ENCODE measurements at regions not wholly inside any gene's neighbourhood (a gene's known extent, or its start where the extent isn't known, plus 50 kb on each side); places are given as distances from the start of the nearest gene placed in this dataset.
"Not testable (repeated sequence)": the region's sequence is repeated elsewhere in the genome, so short reads cannot be mapped to it uniquely, and the experiment has no call there.

DNA sequence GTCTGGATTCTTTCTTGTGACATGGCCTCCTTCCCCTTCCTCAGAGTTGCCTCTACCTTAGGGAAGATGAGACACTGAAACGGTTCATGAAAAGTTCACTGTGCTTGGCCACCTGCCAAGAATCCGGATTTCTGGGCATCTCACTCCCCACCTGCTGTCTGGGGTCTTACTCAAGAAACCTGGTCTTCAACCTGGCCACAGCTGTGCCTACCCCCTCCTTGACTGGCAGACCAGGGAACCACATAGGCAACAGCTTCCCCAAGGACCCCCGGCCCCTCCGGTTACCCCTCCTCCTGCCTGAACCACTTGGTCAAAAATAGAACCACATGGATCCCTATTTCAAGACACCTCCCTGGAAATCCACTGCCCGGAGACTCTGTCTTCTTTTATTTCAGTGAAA, 58.7 kb upstream of the NANOS1 start:
- DNase-seq (no peak), ATAC-seq (no peak)
- TF ChIP-seq POLR2A (IDR thresholded peaks at IDR 0.05) = no peak
- TF ChIP-seq, protein P1, sequence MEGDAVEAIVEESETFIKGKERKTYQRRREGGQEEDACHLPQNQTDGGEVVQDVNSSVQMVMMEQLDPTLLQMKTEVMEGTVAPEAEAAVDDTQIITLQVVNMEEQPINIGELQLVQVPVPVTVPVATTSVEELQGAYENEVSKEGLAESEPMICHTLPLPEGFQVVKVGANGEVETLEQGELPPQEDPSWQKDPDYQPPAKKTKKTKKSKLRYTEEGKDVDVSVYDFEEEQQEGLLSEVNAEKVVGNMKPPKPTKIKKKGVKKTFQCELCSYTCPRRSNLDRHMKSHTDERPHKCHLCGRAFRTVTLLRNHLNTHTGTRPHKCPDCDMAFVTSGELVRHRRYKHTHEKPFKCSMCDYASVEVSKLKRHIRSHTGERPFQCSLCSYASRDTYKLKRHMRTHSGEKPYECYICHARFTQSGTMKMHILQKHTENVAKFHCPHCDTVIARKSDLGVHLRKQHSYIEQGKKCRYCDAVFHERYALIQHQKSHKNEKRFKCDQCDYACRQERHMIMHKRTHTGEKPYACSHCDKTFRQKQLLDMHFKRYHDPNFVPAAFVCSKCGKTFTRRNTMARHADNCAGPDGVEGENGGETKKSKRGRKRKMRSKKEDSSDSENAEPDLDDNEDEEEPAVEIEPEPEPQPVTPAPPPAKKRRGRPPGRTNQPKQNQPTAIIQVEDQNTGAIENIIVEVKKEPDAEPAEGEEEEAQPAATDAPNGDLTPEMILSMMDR (IDR thresholded peaks at IDR 0.05) = no peak
- intact Hi-C loops (cut with DNase I) = no loop called here
- no peaks in the 10 kb centered on the region for H3K36me3 ChIP-seq (replicated peaks in 1 of 2; ENCODE audit: insufficient read depth in 1 of 2, low read depth in 2 of 2)
- no peaks in the 10 kb centered on the region for H3K9me3 ChIP-seq
- H3K27ac ChIP-seq = no peak overlapping the region
- no peaks in the 10 kb centered on the region for H3K4me1 ChIP-seq
- no peak overlapping the region for H3K4me3 ChIP-seq
- WGBS, 2 donors = 57 to 58% methylated on average over 5 of the region's 5 CpGs
- no peaks in the 10 kb centered on the region for H3K27me3 ChIP-seq

DNA sequence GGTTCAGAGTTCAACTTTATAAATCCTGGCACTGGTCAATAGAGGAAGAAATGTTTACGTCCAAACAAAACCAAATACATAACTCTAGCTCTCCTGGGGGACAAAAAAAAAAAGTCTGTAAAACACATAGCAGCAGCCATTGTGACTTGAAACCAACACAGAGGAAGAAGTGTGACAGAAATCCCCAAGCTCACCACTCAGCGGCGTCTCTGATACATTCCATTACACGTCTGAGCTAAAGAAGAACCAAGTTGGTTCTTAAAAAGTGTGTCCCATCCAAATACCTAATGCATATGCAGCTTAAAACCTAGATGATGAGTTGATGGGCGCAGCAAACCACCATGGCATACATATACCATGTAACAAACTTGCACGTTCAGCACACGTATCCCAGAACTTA, 58.3 kb upstream of the NANOS1 start:
- Histone ChIP-seq H3K27ac (no peak overlapping the region), H3K36me3 (replicated peaks in 1 of 2; ENCODE audit: insufficient read depth in 1 of 2, low read depth in 2 of 2) (no peaks in the 10 kb centered on the region), H3K4me3 (no peak overlapping the region), H3K9me3 (no peaks in the 10 kb centered on the region), H3K27me3 (no peaks in the 10 kb centered on the region), H3K4me1 (no peaks in the 10 kb centered on the region)
- DNase-seq = no peak
- TF ChIP-seq, protein P1 (IDR thresholded peaks at IDR 0.05) = no peak
- no peak for TF ChIP-seq POLR2A (IDR thresholded peaks at IDR 0.05)
- WGBS, 2 donors = 66 to 69% methylated on average over 7 of the region's 7 CpGs
- no peak for ATAC-seq
- intact Hi-C loops (cut with DNase I) = no loop called here

DNA sequence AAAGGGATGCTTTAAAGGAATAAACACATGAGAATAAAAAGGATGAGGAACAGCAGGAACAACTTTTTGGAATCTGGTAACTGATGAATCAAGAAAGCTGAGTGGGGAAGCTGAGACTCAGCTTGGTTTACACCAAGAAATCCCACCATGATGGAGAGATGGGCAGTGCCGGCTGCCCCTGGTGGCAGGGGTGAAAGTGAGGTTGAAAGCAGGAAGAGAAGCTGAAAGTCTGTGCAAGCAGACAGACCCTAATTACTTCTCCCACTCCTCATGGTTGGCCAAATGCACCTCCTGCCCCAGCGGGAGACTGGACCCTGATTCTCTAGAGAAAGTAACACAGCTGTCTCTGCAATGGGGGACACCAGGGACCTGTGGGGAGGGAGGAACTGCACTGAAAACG, 57.6 kb upstream of the NANOS1 start:
- TF ChIP-seq POLR2A (IDR thresholded peaks at IDR 0.05) = no peak
- TF ChIP-seq, protein P1 (IDR thresholded peaks at IDR 0.05) = no peak
- intact Hi-C loops (cut with DNase I) = no loop called here
- no peak overlapping the region for H3K27ac ChIP-seq
- H3K27me3 ChIP-seq = no peaks in the 10 kb centered on the region
- DNase-seq (no peak), ATAC-seq (no peak)
- no peaks in the 10 kb centered on the region for H3K36me3 ChIP-seq (replicated peaks in 1 of 2; ENCODE audit: insufficient read depth in 1 of 2, low read depth in 2 of 2)
- H3K4me3 ChIP-seq = no peak overlapping the region
- H3K9me3 ChIP-seq = no peaks in the 10 kb centered on the region
- WGBS, 2 donors = 72 to 82% methylated on average over 3 of the region's 3 CpGs
- H3K4me1 ChIP-seq = no peaks in the 10 kb centered on the region

DNA sequence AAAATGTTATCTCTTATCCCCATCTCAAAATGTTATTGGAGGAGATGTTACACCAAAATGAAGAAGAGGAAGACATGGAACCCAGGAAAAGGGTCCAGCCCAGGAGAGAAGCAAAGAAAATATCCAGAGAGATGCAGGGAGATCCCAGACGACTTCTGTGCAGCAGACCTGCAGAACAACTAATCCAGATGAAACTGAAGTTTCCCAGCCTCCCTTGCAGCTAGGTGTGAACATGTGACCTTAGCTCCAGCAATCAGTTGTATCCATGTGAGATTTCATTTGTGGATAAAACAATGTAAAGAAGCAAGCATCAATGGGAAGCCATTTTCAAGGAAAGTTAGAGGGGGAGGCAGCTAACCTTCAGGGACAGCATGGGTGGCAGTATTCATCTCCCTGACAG, 55.8 kb upstream of the NANOS1 start:
- H3K27me3 ChIP-seq = no peaks in the 10 kb centered on the region
- 50 to 61% methylated on average over 1 of the region's 1 CpG for WGBS, 2 donors

DNA sequence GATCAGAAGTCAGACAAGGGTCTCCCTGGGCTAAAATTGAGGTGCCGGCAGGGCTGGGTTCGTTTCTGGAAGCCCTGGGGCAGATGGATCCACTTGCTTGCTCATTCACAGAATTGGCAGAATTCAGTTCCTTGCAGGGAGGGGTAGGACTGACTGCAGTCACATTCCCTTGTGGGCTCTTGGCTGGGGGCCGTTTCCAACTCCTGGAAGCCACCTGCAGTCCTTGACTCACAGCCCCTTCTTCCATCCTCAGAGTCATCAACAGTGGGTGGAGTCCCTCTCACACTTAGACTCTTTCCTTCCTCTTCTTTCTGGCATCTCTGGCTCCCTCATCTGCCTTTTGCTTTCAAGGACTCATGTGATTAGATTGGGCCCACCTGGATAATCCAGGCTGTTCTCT, 54.6 kb upstream of the NANOS1 start:
- intact Hi-C loops (cut with DNase I) = no loop called here
- Histone ChIP-seq H3K9me3 (no peaks in the 10 kb centered on the region), H3K36me3 (replicated peaks in 1 of 2; ENCODE audit: insufficient read depth in 1 of 2, low read depth in 2 of 2) (no peaks in the 10 kb centered on the region), H3K4me3 (no peak overlapping the region), H3K27ac (no peak overlapping the region), H3K27me3 (no peaks in the 10 kb centered on the region), H3K4me1 (no peaks in the 10 kb centered on the region)
- 62 to 84% methylated on average over 3 of the region's 3 CpGs for WGBS, 2 donors
- ATAC-seq (no peak), DNase-seq (no peak)
- TF ChIP-seq POLR2A (IDR thresholded peaks at IDR 0.05) = no peak
- TF ChIP-seq, protein P1 (IDR thresholded peaks at IDR 0.05) = no peak

More for the DNA sequence above, 55.8 kb upstream of the NANOS1 start:
- Histone ChIP-seq H3K4me3 (no peak overlapping the region), H3K27ac (no peak overlapping the region), H3K36me3 (replicated peaks in 1 of 2; ENCODE audit: insufficient read depth in 1 of 2, low read depth in 2 of 2) (no peaks in the 10 kb centered on the region), H3K4me1 (no peaks in the 10 kb centered on the region), H3K9me3 (no peaks in the 10 kb centered on the region)
- ATAC-seq (no peak), DNase-seq (no peak)
- TF ChIP-seq, protein P1 (IDR thresholded peaks at IDR 0.05) = no peak
- TF ChIP-seq POLR2A (IDR thresholded peaks at IDR 0.05) = no peak
- intact Hi-C loops (cut with DNase I) = no loop called here

DNA sequence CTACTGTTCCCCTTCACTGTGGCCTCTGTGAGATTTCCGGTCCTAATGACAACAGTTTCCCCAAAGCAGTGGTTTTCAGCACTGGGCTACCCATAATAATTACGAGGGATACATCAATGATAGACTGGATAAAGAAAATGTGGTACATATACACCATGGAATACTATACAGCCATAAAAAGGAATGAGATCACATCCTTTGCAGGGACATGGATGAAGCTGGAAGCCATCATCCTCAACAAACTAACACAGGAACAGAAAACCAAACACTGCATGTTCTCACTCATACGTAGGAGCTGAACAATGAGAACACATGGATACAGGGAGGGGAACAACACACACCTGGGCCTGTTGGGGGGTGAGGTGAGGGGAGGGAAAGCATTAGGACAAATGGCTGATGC, 53.3 kb upstream of the NANOS1 start:
- 87 to 90% methylated on average over 3 of the region's 3 CpGs for WGBS, 2 donors
- DNase-seq; H3K36me3 ChIP-seq (replicated peaks in 1 of 2; ENCODE audit: insufficient read depth in 1 of 2, low read depth in 2 of 2); H3K9me3 ChIP-seq; H3K4me3 ChIP-seq; H3K4me1 ChIP-seq; ATAC-seq; H3K27ac ChIP-seq; H3K27me3 ChIP-seq; intact Hi-C loops (cut with DNase I): not testable (repeated sequence)
